Stimulated activated naive CD8-positive, alpha-beta T cell treated with anti-CD3 and anti-CD28 coated beads, Interleukin-15, amount 100 ng/mL, for 72 hours (primary cell): ENCODE measurements at regions not wholly inside any gene's neighbourhood (a gene's known extent, or its start where the extent isn't known, plus 50 kb on each side); places are given as distances from the start of the nearest gene placed in this dataset.
A peak's percentile ranks its signal among the peaks of the same experiment; 100 is the strongest.
"Not testable (repeated sequence)": the region's sequence is repeated elsewhere in the genome, so short reads cannot be mapped to it uniquely, and the experiment has no call there.

Experiments
- ATAC-seq: fragments of 150-1000 bp; cut with Tn5 transposase; 2 replicates; pipeline ENCODE4 v1.10.0; 2021; ENCODE audit warnings: mild to moderate bottlenecking, moderate library complexity
- DNase-seq, 2 donors: peaks; one replicate each; pipeline ENCODE4 v3.0.0; 2021 to 2022
- H3K27ac Mint-ChIP-seq, 2 donors: one replicate each; pipeline ENCODE4 v1.8.0; 2022; ENCODE audit warnings: mild to moderate bottlenecking in 2 of 2, mixed read lengths in 2 of 2, moderate library complexity in 2 of 2
- H3K27me3 Mint-ChIP-seq: one replicate; pipeline ENCODE4 v1.8.0; 2022; ENCODE audit warnings: mixed read lengths
- H3K4me1 Mint-ChIP-seq: one replicate; pipeline ENCODE4 v1.8.0; 2022; ENCODE audit warnings: mild to moderate bottlenecking, mixed read lengths
- H3K4me3 Mint-ChIP-seq, 2 donors: one replicate each; pipeline ENCODE4 v1.8.0; 2022; ENCODE audit warnings: mild to moderate bottlenecking in 2 of 2, mixed read lengths in 2 of 2, moderate library complexity in 1 of 2
- H3K9me3 Mint-ChIP-seq, 2 donors: one replicate each; pipeline ENCODE4 v1.8.0; 2022; ENCODE audit warnings: mixed read lengths in 2 of 2

- ATAC-seq (no peak), DNase-seq (no peak)
- Mint-ChIP-seq H3K4me1 (no peaks in the 10 kb centered on the region), H3K9me3 (peaks cover 0 to 4% of the 10 kb centered on the region in 2 donors), H3K27me3 (no peaks in the 10 kb centered on the region), H3K27ac (no peak overlapping the region), H3K4me3 (no peak overlapping the region)
Observed at GRCh38 chr3:99317201-99317600, 321.2 kb upstream of the COL8A1 start.

GRCh38 chr3:99315896-99316295 lies 322.5 kb upstream of the COL8A1 start:
- no peaks in the 10 kb centered on the region for H3K27me3 Mint-ChIP-seq
- no peak for ATAC-seq
- no peaks in the 10 kb centered on the region for H3K4me1 Mint-ChIP-seq
- peak overlapping the region in 1 of 2 donors; percentile 44 for H3K27ac Mint-ChIP-seq
- H3K4me3 Mint-ChIP-seq, result no peak overlapping the region
- H3K9me3 Mint-ChIP-seq, result peaks cover 0 to 9% of the 10 kb centered on the region in 2 donors
- DNase-seq, result no peak

- no peak overlapping the region for H3K4me3 Mint-ChIP-seq
- DNase-seq, result no peak
- H3K4me1 Mint-ChIP-seq, result no peaks in the 10 kb centered on the region
- no peak for ATAC-seq
- H3K27me3 Mint-ChIP-seq, result no peaks in the 10 kb centered on the region
- peaks cover 10 to 28% of the 10 kb centered on the region in 2 donors for H3K9me3 Mint-ChIP-seq
- H3K27ac Mint-ChIP-seq, result no peak overlapping the region
Observed at GRCh38 chr3:99313485-99313884, 324.9 kb upstream of the COL8A1 start.

- no peaks in the 10 kb centered on the region for H3K4me1 Mint-ChIP-seq
- H3K9me3 Mint-ChIP-seq, result peaks cover 0 to 21% of the 10 kb centered on the region in 2 donors
- no peak overlapping the region for H3K27ac Mint-ChIP-seq
- DNase-seq (no peak), ATAC-seq (no peak)
- H3K4me3 Mint-ChIP-seq, result no peak overlapping the region
- H3K27me3 Mint-ChIP-seq, result no peaks in the 10 kb centered on the region
Observed at GRCh38 chr3:99298661-99299060, 339.7 kb upstream of the COL8A1 start.

- Mint-ChIP-seq H3K9me3 (no peaks in the 10 kb centered on the region), H3K27me3 (no peaks in the 10 kb centered on the region), H3K4me1 (no peaks in the 10 kb centered on the region), H3K4me3 (no peak overlapping the region), H3K27ac (no peak overlapping the region)
- no peak for ATAC-seq
- DNase-seq, result no peak
Observed at GRCh38 chr3:99295836-99296235, 342.6 kb upstream of the COL8A1 start.

- not testable (repeated sequence) for H3K4me3 Mint-ChIP-seq, H3K9me3 Mint-ChIP-seq, H3K4me1 Mint-ChIP-seq, H3K27me3 Mint-ChIP-seq, H3K27ac Mint-ChIP-seq, ATAC-seq, DNase-seq
Observed at GRCh38 chr3:99294092-99294491, 344.3 kb upstream of the COL8A1 start.

- Mint-ChIP-seq H3K9me3 (peaks cover 0 to 2% of the 10 kb centered on the region in 2 donors), H3K4me3 (no peak overlapping the region), H3K27me3 (no peaks in the 10 kb centered on the region), H3K4me1 (no peaks in the 10 kb centered on the region), H3K27ac (no peak overlapping the region)
- DNase-seq, result no peak
- no peak for ATAC-seq
Observed at GRCh38 chr3:99287876-99288275, 350.5 kb upstream of the COL8A1 start.

GRCh38 chr3:99286266-99286845 lies 352.0 kb upstream of the COL8A1 start:
- no peaks in the 10 kb centered on the region for H3K4me1 Mint-ChIP-seq
- H3K27me3 Mint-ChIP-seq, result no peaks in the 10 kb centered on the region
- no peak for ATAC-seq
- H3K27ac Mint-ChIP-seq, result no peak overlapping the region
- DNase-seq, result no peak
- H3K9me3 Mint-ChIP-seq, result peaks cover 0 to 6% of the 10 kb centered on the region in 2 donors
- no peak overlapping the region for H3K4me3 Mint-ChIP-seq

GRCh38 chr3:99269606-99270351 lies 368.3 kb upstream of the DCBLD2 start:
- no peak for DNase-seq
- H3K27me3 Mint-ChIP-seq, result no peaks in the 10 kb centered on the region
- peaks cover 0 to 7% of the 10 kb centered on the region in 2 donors for H3K9me3 Mint-ChIP-seq
- H3K4me1 Mint-ChIP-seq, result no peaks in the 10 kb centered on the region
- no peak for ATAC-seq
- H3K27ac Mint-ChIP-seq, result no peak overlapping the region
- no peak overlapping the region for H3K4me3 Mint-ChIP-seq

GRCh38 chr3:99256788-99257187 lies 355.3 kb upstream of the DCBLD2 start:
- no peaks in the 10 kb centered on the region for H3K27me3 Mint-ChIP-seq
- no peak overlapping the region for H3K4me3 Mint-ChIP-seq
- ATAC-seq, result no peak
- no peaks in the 10 kb centered on the region for H3K4me1 Mint-ChIP-seq
- H3K27ac Mint-ChIP-seq, result no peak overlapping the region
- peaks cover 0 to 12% of the 10 kb centered on the region in 2 donors for H3K9me3 Mint-ChIP-seq
- no peak for DNase-seq

- Mint-ChIP-seq H3K4me1 (no peaks in the 10 kb centered on the region), H3K27me3 (no peaks in the 10 kb centered on the region), H3K27ac (no peak overlapping the region), H3K9me3 (peaks cover 0 to 9% of the 10 kb centered on the region in 2 donors), H3K4me3 (no peak overlapping the region)
- ATAC-seq (no peak), DNase-seq (no peak)
Observed at GRCh38 chr3:99253963-99254355, 352.5 kb upstream of the DCBLD2 start.

- no peak for ATAC-seq
- H3K9me3 Mint-ChIP-seq, result no peaks in the 10 kb centered on the region
- DNase-seq, result no peak
- no peaks in the 10 kb centered on the region for H3K4me1 Mint-ChIP-seq
- H3K27me3 Mint-ChIP-seq, result no peaks in the 10 kb centered on the region
- no peak overlapping the region for H3K27ac Mint-ChIP-seq
- H3K4me3 Mint-ChIP-seq, result no peak overlapping the region
Observed at GRCh38 chr3:99250821-99251355, 349.4 kb upstream of the DCBLD2 start.

GRCh38 chr3:99250272-99250671 lies 348.8 kb upstream of the DCBLD2 start:
- no peak overlapping the region for H3K27ac Mint-ChIP-seq
- DNase-seq (no peak), ATAC-seq (no peak)
- no peaks in the 10 kb centered on the region for H3K9me3 Mint-ChIP-seq
- no peaks in the 10 kb centered on the region for H3K4me1 Mint-ChIP-seq
- H3K4me3 Mint-ChIP-seq, result no peak overlapping the region
- no peaks in the 10 kb centered on the region for H3K27me3 Mint-ChIP-seq

- H3K9me3 Mint-ChIP-seq, result no peaks in the 10 kb centered on the region
- no peak overlapping the region for H3K4me3 Mint-ChIP-seq
- no peaks in the 10 kb centered on the region for H3K27me3 Mint-ChIP-seq
- ATAC-seq (no peak), DNase-seq (no peak)
- no peaks in the 10 kb centered on the region for H3K4me1 Mint-ChIP-seq
- no peak overlapping the region for H3K27ac Mint-ChIP-seq
Observed at GRCh38 chr3:99249627-99250026, 348.1 kb upstream of the DCBLD2 start.

GRCh38 chr3:99248913-99249312 lies 347.4 kb upstream of the DCBLD2 start:
- Mint-ChIP-seq H3K27ac (no peak overlapping the region), H3K4me1 (no peaks in the 10 kb centered on the region), H3K4me3 (no peak overlapping the region), H3K9me3 (no peaks in the 10 kb centered on the region), H3K27me3 (no peaks in the 10 kb centered on the region)
- no peak for ATAC-seq
- DNase-seq, result no peak

GRCh38 chr3:99248130-99248529 lies 346.6 kb upstream of the DCBLD2 start:
- no peak overlapping the region for H3K27ac Mint-ChIP-seq
- no peak overlapping the region for H3K4me3 Mint-ChIP-seq
- H3K27me3 Mint-ChIP-seq, result no peaks in the 10 kb centered on the region
- H3K4me1 Mint-ChIP-seq, result no peaks in the 10 kb centered on the region
- DNase-seq (no peak), ATAC-seq (no peak)
- H3K9me3 Mint-ChIP-seq, result no peaks in the 10 kb centered on the region
